ENCODE measurements at regions not wholly inside any gene's neighbourhood (a gene's known extent, or its start where the extent isn't known, plus 50 kb on each side); places are given as distances from the start of the nearest gene placed in this dataset.

DNA sequence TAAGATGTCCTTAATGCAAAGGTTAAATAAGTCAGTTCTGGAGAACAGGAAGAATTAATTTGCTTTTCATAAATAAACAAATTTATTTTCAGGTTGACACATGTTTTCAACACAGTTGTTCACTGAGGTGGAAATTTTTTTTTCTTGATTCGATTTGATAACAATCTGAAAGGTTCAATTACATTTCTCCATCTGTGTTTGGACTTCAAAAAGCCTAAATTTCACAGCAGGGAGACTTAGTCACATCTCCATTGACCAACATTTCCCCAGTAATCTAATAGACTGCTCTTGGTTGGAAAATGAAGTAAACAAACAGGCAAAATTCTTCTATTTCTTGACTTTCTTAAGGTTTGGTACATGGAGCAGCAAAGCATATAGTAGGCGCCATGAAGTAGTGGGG lies 134.9 kb upstream of the CPNE8 start:
- TF ChIP-seq, protein P1, sequence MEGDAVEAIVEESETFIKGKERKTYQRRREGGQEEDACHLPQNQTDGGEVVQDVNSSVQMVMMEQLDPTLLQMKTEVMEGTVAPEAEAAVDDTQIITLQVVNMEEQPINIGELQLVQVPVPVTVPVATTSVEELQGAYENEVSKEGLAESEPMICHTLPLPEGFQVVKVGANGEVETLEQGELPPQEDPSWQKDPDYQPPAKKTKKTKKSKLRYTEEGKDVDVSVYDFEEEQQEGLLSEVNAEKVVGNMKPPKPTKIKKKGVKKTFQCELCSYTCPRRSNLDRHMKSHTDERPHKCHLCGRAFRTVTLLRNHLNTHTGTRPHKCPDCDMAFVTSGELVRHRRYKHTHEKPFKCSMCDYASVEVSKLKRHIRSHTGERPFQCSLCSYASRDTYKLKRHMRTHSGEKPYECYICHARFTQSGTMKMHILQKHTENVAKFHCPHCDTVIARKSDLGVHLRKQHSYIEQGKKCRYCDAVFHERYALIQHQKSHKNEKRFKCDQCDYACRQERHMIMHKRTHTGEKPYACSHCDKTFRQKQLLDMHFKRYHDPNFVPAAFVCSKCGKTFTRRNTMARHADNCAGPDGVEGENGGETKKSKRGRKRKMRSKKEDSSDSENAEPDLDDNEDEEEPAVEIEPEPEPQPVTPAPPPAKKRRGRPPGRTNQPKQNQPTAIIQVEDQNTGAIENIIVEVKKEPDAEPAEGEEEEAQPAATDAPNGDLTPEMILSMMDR (IDR thresholded peaks at IDR 0.05; ENCODE audit: control insufficient read depth, extremely low read depth, insufficient read depth), result no peak
- DNase-seq (ENCODE audit: low read depth), result no peak
- H3K4me3 ChIP-seq (ENCODE audit: low read depth, low read length), result no peak overlapping the region

DNA sequence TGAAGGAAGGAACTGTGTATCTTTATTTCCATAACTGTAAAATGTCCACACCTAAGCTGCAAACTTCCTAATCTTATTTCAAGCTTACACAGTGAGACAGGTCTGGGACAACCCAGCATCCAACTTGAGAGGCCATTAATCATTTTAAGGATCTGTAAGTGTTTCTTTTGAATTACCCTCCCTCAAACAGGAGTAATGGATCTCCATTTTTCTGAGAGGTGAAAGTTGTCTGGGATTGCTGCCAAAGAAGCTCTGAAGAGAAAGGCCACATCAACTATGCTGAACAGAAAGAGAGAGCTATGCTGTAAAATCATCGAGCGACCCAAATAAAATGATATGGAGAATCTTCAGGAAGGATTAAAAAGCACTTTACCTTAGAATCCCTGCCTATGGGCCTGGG lies 131.7 kb upstream of the CPNE8 start:
- H3K4me3 ChIP-seq (ENCODE audit: low read depth, low read length), result no peak overlapping the region
- DNase-seq (ENCODE audit: low read depth), result no peak
- TF ChIP-seq, protein P1 (IDR thresholded peaks at IDR 0.05; ENCODE audit: control insufficient read depth, extremely low read depth, insufficient read depth), result no peak

DNA sequence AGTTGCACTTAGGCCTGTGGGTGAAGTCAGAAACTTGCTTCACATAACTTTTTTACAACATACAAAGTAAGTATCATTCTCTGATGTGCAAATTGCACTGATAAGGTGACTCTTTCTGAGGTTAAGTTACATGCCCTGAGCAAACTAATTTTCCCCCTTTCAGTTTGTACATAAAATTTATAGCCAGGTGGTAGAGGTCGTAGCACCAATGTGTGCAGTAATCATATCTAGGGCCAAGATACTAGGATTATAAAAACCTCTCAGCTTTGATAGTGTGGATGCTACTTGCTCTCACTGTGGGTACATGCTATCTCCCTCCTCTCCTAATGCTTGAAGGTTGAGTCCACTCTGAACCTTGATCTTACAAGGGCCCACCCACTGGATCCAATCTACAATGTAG lies 130.7 kb upstream of the CPNE8 start:
- TF ChIP-seq, protein P1 (IDR thresholded peaks at IDR 0.05; ENCODE audit: control insufficient read depth, extremely low read depth, insufficient read depth), result no peak
- H3K4me3 ChIP-seq (ENCODE audit: low read depth, low read length), result no peak overlapping the region
- no peak for DNase-seq (ENCODE audit: low read depth)

DNA sequence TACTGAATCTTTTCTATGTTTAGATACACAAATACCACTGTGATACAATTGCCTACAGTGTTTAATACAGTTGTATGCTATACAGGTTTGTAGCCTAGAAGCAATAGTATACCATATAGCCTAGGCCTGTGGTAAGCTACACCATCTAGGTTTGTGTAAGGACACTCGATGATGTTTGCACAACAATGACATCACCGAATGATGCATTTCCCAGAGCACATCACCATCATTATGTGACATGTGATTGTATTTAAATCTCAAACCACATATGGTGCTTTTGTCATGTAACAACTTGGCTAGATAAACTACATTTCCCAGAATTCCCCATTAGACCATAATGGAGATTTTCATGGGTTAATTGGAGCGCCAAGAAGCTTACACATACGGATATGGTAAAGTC lies 128.4 kb upstream of the CPNE8 start:
- no peak overlapping the region for H3K4me3 ChIP-seq (ENCODE audit: low read depth, low read length)
- no peak for DNase-seq (ENCODE audit: low read depth)
- TF ChIP-seq, protein P1 (IDR thresholded peaks at IDR 0.05; ENCODE audit: control insufficient read depth, extremely low read depth, insufficient read depth), result no peak

DNA sequence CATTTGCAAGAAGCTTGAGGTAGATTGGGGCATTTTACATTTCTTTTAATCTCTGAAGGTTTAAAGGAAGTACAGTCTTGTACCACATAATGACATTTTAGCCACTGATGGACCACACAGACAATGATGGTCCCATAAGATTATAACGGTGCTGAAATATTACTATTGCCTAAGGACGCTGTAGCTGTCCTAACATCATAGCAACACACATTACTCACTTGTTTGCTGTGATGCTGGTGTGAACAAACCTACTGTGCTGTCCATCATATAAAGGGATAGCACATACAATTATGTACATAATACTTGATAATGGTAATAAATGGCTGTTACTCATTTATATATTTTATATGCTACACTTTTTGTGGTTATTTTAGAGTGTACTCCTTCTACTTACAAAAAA lies 127.1 kb upstream of the CPNE8 start:
- TF ChIP-seq, protein P1 (IDR thresholded peaks at IDR 0.05; ENCODE audit: control insufficient read depth, extremely low read depth, insufficient read depth), result no peak
- DNase-seq (ENCODE audit: low read depth), result no peak
- H3K4me3 ChIP-seq (ENCODE audit: low read depth, low read length), result no peak overlapping the region

DNA sequence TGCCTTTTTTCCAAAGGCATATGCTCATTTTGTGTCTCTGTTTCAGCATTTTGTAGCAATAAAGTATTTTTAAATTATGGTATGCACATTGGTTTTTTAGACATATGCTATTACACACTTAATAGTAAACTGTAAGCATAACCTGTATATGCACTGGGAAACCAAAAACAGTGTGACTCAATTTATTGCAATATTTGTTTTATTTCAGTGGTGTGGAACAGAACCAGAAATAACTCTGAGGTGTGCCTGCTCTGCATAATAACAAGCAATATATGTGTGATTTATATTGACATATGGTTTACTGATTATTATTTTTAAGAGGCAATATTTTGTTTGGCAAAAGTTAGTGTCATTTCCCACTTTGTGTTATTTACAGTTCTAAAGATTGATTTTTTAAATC lies 126.6 kb upstream of the CPNE8 start:
- no peak overlapping the region for H3K4me3 ChIP-seq (ENCODE audit: low read depth, low read length)
- no peak for DNase-seq (ENCODE audit: low read depth)
- TF ChIP-seq, protein P1 (IDR thresholded peaks at IDR 0.05; ENCODE audit: control insufficient read depth, extremely low read depth, insufficient read depth), result no peak

DNA sequence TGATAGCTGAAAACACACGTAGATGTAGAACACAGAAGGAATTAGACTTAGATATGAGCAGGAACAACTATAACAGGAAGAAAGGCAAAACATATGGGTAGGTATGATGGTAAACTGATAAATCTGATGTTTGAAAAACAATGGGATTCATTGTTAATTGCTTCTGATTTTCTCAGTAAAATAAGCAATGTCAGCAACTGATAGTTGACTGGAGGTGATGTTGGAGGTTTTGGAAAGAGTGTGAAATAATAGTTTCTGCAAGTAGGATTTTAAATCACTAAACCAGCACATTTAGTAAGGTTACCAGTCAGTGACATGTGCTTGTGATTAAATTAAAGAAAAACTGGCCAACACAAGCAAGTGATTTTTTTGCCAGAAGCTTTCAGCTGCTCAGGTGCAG lies 123.0 kb upstream of the CPNE8 start:
- TF ChIP-seq, protein P1 (IDR thresholded peaks at IDR 0.05; ENCODE audit: control insufficient read depth, extremely low read depth, insufficient read depth), result no peak

More for the DNA sequence above, 123.0 kb upstream of the CPNE8 start:
- no peak for DNase-seq (ENCODE audit: low read depth)
- H3K4me3 ChIP-seq (ENCODE audit: low read depth, low read length), result no peak overlapping the region

All from LNCaP clone FGC (cell line).